ENCODE measurements at regions not wholly inside any gene's neighbourhood (a gene's known extent, or its start where the extent isn't known, plus 50 kb on each side); places are given as distances from the start of the nearest gene placed in this dataset.

GRCh38 chr10:78310481-78311080, 276.9 kb downstream of the RPS24 start:
- no peak for DNase-seq (ENCODE audit: low read depth in 4 of 4, low spot score in 3 of 4)

- DNase-seq (ENCODE audit: low read depth in 4 of 4, low spot score in 3 of 4), result no peak
Observed at GRCh38 chr10:78312197-78313047, 278.8 kb downstream of the RPS24 start.

- DNase-seq (ENCODE audit: low read depth in 4 of 4, low spot score in 3 of 4), result no peak
Observed at GRCh38 chr10:78313048-78313381, 279.4 kb downstream of the RPS24 start.

DNA sequence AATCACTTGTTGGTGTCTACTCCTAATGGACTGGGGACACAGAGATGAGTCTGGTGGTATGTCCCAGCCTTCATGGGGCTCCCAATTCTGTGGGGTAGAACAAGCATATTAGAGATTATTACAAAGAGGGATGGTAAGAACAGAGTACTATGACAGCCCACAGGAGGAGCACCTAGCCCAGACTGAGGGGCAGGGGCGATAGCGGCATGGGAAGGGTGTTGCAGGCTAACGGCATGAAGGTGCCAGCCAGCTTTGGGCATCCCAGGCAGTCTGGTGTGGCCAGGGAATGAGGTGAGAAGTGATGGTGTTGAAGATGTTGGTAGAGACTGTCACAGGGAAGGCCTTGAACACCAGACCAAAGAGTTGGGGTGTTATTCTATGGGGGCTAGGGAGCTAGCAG, 280.0 kb downstream of the RPS24 start:
- no peak for DNase-seq (ENCODE audit: low read depth in 4 of 4, low spot score in 3 of 4)

DNA sequence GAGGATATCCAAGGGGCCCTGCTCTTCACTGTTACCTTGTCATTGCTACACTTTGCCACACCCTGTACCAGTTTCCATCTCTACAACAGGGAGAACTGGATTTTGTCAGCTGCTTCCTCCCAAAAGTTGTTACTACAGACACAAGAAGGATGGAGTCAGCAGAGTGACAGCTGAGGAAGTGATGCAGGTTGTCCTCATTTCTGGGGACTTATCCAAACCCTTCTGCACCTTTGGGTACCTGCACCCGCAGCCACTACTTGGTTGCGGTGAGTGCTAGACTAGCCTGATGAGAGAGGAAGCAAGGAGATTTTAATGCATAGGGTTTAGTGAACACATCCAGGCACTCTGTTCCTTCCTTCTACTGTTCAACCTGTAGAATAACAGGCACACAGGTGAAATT, 281.0 kb downstream of the RPS24 start:
- DNase-seq (ENCODE audit: low read depth in 4 of 4, low spot score in 3 of 4), result no peak

DNA sequence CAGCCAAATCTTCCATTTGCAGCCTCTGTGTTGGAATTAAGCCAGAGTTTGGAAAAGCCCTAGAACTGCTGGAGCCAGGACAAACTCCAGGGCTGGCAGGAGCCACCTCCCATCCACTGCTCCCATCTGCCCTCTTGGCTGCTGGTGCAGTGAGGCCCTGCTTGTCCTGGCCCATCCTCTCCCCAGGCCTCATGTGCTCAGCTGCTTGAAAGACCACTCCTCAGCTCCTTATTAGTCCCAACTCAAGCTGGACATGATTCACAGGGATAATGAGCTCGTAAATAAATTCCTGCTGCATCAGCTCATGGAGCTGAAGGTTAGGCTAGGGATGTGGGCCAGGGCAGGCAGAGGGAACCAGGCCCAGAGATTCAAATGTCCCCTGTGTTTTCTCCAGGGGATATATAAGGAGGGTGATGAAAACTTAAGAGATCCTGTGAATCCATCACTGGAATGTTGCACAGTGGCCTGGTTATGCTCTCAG, 282.8 kb downstream of the RPS24 start:
- no peak for DNase-seq (ENCODE audit: low read depth in 4 of 4, low spot score in 3 of 4)

DNA sequence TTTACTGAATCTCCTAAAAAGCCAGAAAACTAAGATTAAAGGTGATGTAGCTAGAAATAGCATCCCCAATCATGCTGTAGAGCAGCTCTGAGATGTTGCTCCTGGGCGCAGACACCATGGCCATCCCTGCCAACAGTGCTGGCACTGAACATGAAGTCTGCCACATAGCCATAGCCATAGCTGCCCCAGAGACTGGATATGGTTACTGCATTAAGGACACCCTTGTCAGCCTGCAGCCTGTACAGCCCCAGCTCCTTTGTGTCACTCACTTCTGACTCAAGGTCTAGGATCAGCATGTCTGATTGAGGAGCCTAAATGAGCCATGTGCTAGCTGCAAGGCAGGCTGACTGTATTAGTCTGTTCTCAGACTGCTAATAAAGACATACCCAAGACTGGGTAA, 284.6 kb downstream of the RPS24 start:
- DNase-seq (ENCODE audit: low read depth in 4 of 4, low spot score in 3 of 4), result no peak

GRCh38 chr10:78319371-78319770, 285.7 kb downstream of the RPS24 start:
- DNase-seq (ENCODE audit: low read depth in 4 of 4, low spot score in 3 of 4), result no peak

DNA sequence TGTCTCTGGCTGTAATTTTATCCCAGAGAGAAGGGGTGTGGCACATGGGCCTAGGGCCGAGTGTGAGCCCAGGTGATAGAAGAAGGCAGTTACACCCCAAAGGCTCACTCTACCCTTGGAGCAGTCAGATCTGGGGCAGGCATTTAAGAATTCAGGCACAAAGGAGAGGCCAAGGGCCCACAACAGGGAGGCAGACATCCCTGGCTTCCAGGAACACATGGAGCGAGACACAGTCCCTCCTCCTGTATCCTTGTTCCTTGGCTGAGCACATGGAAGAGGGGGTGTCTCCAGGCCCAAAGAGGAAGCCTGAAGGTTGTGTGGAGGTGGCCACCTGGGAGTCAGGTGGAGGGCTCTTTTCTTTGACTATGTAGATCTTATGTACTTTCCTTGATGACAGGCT, 286.2 kb downstream of the RPS24 start:
- no peak for DNase-seq (ENCODE audit: low read depth in 4 of 4, low spot score in 3 of 4)

GRCh38 chr10:78320506-78320905, 286.8 kb downstream of the RPS24 start:
- no peak for DNase-seq (ENCODE audit: low read depth in 4 of 4, low spot score in 3 of 4)

DNA sequence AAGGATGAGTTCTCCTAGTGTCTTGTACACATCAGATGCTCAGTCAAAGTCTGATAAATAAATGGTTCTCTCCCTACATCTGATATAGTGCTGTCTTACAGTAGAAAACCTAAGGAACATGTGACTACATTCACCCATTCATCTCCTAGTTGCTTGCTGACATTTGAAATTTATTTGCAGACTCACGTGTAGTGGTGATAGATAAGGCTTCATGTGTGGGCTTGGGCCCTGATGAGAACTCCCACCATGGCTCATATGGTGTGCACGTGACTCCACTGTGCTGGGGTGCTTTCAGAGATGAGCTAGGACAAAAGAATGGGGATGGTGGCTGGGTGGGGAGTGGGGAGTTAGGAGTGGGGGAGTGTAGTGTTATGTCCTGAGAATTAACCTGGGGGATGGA, 287.3 kb downstream of the RPS24 start:
- DNase-seq (ENCODE audit: low read depth in 4 of 4, low spot score in 3 of 4), result no peak

DNA sequence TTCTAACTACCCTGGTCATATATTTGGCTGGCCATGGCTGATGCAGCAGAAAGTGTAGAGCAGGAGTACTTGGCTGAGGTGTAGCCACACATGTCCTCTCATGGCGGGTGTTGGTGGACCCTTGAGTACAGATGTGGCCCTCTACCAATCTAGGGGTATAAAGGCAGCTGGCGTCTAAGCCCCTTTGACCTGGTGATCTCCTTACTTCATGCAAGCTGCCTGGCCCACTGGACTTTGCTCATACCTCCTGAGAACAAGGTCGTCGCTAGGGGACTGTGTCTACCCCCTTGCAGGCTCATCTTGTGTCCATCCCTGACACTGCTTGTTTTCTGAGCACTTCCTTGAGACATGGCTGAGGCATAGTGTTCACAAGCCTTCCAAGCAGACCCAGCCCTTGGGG, 287.8 kb downstream of the RPS24 start:
- DNase-seq (ENCODE audit: low read depth in 4 of 4, low spot score in 3 of 4), result no peak

DNA sequence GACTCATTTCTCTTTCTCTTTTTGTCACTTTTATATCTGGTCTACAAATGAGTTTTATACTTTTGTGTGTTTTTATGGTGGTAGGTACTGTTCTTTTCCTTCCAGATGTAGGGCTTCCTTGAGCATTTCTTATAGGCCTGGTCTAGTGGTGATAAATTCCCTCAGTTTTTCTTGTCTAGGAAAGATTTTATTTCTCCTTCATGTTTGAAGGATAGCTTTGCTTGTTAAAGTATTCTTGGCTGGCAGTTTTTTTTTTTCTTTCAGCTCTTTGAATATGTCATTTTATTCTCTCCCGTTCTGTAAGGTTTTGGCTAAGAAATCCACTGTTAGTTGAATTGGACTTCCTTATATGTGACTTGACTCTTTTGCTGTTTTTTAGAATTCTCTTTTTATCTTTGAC, 292.7 kb downstream of the RPS24 start:
- DNase-seq (ENCODE audit: low read depth in 4 of 4, low spot score in 3 of 4), result no peak

DNA sequence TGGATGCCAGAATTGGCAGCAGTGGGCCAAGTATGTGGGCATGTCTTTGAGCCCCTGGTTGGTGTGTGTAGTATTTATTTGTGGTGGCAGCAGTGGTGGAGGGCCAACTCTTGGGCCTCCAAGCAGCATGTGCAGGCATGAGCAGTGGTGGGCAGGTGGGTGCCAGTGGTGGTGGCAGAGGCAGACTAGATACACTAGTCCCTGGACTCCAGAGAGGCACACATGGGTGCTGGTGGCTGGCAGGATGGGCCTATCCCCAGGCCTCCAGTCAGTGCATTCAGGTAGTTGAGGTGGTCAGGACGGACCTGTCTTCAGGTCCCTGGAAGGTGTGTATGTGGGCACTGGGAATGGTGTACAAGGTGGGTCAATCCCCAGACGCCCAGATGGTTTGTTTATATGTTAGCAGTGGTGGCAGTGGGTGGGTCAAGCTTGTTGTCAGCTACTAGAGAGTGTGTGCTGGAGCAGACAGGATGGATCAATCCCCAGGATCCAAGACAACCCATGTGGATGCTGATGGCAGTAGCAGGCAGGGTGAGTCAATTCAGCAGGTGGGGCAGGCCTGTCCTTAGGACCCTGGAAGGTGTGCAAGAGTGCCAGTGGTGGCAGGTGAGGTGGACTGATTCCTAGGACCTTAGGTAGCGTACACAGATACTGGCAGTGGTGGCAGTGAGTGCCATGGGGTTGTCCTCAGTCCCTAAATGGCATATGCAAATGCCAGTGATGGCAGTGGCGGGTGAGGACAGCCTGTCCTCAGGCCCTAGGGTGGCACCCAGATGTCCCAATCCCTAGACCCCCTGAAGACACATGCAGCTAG, 294.3 kb downstream of the RPS24 start:
- DNase-seq (ENCODE audit: low read depth in 4 of 4, low spot score in 3 of 4), result no peak

- no peak for DNase-seq (ENCODE audit: low read depth in 4 of 4, low spot score in 3 of 4)
Observed at GRCh38 chr10:78328592-78329404, 295.1 kb downstream of the RPS24 start.

DNA sequence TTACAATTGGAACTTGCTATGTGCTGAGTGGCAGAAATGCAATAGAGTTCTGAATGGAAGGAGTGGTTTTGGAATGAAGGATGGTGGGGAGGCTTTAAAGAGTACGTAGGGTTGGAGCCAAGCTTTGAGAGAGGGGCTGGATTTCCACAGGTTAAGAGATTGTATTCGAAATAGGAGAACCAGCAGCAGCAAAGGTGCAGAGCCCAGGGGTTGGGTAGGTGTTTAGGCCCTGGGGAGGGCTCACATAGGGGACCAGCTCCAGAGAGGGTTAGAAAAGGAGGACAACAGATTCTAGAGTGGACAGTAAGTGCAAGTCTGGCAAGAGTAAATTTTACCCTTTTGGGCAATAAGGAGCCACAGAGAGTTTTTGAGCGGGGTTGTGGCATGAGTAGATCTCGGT, 297.2 kb downstream of the RPS24 start:
- DNase-seq (ENCODE audit: low read depth in 4 of 4, low spot score in 3 of 4), result no peak

DNA sequence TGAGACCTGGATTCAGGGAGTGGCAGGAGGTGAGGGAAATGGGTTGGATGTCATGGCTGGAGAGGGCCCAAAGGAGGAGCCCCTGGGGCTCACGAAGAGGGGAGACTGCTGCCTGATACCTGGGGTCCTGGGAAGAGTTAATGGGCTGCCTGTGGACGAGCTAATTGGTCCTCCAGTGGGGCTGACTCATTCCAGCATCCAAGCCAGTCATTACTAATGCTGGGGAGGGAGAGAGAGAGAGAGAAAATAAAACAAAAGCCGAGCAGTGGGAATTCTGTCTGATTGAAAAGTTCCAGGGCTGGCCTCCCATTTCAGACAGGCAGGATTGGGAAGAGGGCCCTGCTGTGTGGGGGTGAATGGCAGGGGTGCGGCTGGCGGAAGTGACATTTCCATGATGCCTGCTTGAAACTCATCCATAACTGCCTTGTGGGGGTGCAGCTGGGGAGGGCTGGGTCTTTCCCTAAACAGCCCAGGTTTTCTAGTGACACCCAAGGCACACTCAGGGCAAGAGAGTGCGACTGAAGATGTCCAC, 297.8 kb downstream of the RPS24 start:
- no peak for DNase-seq (ENCODE audit: low read depth in 4 of 4, low spot score in 3 of 4)

DNA sequence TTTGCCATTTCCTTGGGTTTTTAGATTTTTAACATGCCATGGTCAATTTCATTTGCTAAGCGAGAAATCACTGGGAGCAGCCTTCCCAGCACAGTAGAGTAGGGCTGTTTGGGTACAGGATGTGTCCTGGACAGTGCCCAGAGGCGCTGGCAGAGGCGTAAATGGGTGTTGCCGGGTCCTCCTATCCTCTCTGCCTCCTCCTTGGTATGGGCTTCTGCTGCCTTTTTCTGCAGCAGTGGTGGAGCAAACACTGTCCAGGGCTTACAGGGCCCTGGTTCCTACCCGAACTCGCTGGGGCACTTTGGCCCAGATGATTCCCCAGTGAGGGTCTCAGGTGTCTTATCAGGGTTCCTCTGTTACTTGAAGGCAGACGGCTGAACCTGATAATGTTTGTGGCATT, 298.3 kb downstream of the RPS24 start:
- DNase-seq (ENCODE audit: low read depth in 4 of 4, low spot score in 3 of 4), result no peak

GRCh38 chr10:78332657-78333056, 299.0 kb downstream of the RPS24 start:
- no peak for DNase-seq (ENCODE audit: low read depth in 4 of 4, low spot score in 3 of 4)

DNA sequence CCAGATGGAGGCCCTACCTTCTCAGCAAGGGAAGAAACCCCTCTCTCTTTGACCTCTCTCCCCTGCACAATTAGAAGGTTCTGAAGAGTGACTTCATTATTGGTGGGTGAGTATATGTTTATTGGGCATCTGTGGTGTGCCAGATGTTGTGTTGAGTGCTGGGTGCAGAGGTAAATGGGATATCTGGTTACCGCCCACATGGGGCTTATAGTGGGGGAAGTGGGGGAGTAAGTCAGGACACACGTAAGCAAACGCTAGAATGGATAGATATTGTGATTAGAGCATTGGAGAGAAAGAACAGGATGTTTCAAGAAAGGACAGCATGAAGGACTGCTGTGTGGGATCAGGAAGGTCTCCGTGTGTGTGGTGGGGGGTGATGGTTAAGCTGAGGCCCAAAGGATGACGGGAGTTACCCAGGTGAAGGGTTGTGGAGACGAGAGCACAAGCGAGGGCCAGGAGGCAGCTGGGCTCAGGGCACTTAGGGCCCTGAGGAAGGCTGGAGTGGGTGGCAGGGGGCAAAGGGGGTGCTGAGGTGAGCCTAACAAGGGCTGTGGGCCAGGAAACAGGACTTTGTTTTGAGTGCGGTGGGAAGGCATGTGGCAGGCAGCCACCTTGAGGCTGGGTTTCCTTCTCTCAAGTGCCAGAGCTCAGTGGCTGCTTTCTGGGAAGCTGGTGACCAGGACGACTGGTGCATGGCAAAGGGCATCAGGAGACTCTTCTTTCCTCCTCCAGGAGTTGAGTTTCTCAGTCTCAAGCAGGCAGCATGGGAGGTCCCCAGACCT, 299.9 kb downstream of the RPS24 start:
- DNase-seq (ENCODE audit: low read depth in 4 of 4, low spot score in 3 of 4), result no peak

Data from left renal pelvis (tissue), 4 donors.